ENCODE measurements at regions not wholly inside any gene's neighbourhood (a gene's known extent, or its start where the extent isn't known, plus 50 kb on each side); places are given as distances from the start of the nearest gene placed in this dataset.

DNA sequence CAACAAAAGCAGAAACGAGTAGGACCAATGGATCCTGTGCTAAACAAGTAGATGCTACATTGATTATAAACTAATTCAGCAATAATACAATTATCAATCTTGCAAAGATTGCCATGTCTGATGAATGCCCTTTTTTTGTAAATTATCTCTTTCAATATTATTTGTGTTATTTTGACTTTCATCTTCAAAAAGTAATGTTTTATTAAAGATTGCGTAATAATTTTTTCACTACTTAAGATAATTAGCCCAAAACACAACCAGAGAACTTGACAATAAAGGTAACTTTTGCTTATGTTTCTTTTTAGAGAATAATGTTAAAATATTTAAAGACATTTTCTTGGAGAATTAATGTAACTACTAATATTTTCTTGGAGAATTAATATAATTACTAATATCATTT is 553.8 kb upstream of the VSTM2A start:
- DNase-seq, result no peak

DNA sequence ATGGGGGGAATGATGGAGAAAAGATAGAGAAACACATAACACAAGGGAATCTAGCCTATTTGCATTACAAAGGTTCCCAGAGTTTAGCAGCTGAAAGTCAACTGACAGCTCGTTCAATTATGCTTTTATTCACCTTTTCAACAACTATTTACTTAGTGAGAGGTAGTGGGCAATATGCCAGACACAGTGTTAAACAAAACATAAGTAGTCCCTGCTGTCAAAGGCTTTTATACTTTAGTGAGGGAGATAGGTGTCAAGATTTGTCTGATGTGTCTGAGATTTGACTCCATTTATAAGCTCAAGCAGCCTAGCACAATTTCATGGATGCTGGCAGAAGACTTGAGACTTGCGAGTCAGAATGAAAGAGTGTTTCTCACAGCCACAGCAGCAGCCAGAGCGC is 549.0 kb upstream of the VSTM2A start:
- DNase-seq, result no peak

DNA sequence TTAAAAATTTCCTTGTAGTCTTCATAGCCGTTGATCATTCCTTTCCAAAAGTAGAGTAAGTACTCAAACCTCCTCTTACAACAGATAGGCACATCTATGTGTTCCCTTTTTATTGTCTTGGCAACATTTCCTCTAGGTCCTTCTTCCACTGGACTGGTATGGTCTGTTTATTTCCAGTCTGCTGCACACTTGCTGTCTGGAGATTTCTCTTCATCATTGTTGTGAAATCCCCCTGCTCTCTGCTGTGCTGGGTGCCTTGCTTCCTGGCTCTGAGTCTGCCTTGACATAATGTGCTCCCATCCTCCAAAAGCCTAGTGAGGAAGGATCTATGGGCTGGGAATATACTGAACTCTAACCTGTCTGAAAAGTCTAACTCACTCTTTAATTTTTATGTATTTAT is 545.3 kb upstream of the VSTM2A start:
- no peak for DNase-seq

DNA sequence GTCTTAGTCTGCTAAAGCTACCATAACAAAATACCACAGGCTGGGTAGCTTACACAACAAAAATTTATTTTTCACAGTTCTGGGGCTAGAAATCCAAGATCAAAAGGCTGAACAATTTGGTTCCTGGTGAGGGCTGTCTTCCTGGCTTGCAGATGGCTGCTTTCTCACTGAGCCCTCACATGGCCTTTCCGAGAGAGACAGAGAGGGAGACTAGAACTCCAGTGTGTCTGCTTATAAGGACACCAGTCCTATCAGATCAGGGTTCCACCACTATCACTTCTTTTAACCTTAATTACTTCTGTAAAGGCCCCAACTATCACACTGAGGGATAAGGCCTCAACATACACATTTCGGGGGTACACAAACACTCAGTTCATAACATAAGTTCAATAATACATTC is 527.4 kb upstream of the VSTM2A start:
- no peak for DNase-seq

DNA sequence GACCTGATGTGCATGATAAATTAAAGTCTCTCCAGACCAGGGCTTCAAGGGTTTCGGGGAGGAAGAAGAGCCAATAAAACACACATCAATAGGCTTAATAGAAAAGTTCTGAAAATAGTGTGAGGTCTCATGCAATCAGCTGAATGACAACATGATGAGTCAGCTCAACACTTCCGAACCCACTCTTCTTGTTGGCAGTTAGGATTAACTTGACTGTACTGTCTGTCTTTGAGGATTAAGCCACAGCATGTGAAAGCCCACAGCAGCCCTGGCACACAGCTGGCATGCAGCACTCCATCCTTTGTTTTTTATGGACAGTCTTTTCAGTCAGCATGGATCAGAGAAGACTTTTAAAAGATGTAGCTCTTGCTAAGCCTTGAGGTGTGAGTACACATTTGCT is 526.9 kb upstream of the VSTM2A start:
- DNase-seq, result no peak

DNA sequence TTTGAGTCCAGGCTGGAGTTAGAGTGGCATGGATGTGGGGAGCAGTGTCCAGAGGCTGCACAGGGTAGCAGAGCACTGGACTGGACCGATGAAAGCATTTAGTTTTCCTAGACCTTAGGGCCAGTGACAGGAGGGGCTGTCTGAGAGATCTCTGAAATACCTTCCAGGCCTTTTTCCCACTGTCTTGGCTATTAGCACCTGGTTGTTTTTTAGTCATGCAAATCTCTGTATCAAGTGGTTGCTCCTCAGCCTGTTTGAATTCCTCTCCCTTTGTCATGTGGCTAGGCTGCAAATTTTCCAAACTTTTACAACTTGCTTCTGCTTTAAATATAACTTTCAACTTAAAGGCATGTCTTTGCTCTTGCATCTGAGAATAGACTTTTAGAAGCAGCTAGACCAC is 504.3 kb upstream of the VSTM2A start:
- DNase-seq, result no peak

DNA sequence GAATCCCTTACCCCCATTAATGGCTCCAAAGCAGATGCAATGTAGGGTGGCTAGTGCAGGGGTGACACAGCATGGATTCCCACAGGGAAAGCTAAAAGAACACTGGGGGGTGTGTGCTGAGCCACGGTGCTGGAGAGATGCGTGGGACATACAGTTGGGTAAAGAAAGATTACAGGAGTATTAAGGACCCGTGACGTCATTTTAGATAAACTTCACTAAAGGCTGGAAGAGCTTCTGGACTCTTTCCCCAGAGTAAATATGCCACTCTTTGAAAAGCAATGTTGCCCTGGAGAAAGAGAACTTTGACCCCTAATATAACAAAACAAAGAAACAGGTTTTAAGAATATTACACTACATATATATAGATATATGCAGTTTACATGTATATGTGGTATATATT is 481.5 kb upstream of the VSTM2A start:
- no peak for DNase-seq

DNA sequence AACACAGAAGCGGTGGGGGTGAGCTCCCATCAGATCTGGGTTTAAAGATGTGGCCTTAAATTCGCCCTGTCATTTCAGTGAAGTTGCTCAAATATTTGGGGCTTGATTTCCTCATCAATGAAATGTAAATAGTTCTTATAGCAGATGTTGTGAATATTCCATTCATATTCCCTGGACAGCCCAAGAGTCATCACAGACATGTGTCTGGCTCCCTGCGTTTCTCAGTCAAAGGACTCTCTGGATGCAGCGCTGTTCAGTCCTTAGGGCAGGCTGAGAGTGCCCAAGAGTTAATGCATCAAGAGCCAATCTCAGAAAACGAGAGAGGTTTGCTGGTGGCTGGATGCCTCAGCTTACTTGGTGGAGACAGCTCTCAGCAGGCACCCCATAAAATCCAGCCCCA is 475.5 kb upstream of the VSTM2A start:
- DNase-seq, result no peak

DNA sequence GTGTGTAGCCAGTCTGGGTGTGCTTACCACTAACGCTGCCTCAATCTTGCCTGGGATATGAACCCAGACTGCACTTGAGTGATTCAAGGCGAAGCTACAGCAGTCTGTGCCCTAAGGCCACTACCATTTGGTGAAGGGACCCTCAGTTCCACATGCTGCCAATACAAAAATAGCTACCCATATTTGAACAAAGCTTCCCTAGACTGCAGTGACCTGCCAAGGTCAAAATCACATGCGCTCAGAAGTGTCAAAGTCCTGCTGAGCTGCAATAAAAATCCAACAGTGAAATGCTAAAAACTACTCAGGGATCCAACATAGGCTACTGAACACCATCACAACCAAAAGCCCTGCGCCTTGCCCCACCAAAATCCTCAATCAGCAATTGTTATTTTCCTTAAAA is 472.3 kb upstream of the VSTM2A start:
- no peak for DNase-seq

DNA sequence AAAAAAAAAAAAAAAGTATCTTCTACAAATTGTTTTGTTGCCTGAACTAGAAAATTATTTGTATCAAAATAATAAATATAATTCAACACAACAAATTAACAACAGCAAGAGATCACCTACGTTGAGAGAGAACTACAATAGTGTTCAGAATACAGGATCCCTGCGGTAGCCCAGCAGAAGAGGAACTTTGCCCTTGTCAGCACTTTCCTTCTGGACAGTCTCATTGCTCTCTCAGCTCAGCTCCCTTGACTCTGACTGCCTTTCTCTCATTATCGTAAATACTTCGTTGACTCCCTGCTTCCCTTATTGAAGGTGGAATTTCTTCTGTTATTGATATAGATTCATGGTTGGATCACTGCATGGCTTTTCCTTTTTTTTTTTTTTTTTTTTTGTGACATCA is 469.5 kb upstream of the VSTM2A start:
- DNase-seq, result no peak

DNA sequence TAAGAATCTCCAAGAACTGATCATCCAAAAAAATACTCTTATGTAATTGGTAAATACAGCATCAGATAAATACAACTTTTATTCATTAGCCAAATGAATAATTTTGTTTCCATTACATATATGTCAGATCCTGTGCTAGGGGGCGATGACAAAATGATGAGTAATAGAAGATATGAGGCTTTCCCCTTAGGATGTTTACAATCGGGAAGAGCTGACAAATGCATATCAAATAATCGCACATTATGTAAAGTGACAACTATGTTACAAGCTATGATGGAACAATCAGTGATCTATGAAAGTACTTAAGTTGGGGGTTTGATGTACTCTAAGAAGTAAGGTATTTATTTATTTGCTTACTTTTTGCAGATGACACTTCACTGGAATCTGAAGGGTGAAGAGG is 465.6 kb upstream of the VSTM2A start:
- DNase-seq, result no peak

DNA sequence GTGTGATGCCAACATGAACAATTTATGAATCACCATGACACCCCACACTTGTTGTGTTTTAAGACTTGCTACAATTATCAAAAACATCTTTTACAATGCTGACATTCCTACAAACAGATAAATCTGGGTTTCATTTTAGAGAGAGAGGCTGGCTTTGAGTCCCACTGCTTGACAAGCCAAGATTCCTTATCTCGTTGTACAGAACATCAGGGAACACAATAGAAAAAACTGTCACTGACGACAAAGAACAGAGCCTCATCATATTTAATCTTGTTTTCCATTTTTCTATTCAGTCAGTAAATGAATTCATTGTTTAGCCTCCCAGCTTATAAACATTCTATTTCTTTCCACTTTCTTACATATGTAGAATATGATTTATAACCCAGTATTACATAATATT is 461.6 kb upstream of the VSTM2A start:
- DNase-seq, result no peak

DNA sequence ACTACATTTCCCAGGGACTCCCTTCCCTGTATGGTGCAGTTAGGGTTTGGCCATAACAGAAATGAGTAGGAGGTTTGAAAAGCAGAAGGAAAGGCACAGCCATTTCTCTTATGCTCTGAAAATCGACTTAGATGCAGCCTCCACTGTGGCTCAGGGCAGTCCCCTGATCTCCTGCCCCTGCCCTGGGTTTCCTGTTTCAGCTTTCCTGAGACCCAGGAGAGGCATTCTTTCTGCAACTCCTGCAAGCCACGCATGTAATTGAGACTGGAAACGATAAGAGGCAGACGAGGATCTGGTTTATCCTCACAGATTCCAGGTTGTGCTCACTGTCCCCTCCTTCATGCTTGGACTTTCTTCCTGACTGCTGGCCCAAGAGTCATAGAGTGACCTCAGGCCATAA is 461.2 kb upstream of the VSTM2A start:
- DNase-seq, result no peak

DNA sequence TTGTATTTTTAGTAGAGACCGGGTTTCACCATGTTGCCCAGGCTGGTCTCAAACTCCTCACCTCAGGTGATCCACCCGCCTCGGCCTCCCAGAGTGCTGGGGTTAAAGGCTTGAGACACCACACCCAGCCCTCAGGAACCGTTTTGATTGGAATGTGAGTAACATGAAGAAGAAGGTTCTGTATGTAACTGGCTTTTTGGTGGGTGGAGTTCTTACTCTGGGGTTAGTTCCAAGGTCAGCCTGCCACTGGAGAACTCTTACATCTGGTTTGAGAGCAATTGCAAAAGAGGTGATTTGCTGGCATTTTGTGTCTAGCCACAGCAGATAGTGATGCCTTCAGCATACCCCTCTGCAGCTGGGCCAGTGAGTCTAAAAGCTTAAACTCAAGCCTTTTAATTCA is 457.8 kb upstream of the VSTM2A start:
- no peak for DNase-seq

DNA sequence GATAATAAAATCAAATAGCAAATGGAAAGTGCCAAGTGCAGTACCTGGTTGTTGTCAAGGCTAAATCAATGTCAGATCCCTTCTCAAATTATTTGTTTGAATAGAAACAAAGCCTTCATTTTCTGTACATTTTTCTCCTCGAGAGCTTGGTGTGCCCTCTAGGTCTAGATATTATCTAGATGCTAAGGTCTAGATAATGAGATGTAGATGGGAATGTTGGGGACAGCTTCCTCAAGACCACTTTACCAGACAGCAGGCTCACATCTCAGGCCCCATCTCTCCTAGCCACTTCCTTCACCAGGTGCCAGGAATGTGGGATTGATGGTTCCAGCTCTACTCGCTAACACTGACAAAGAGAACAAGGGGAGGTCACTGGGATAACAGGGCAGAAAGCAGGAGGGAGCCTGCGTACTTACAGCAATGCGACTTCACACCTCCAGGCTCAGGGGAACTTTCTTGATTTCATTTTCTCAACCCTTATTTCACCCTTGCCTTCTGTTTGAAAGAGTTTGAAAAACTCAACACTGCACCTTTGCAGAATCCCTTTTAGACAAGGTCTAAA is 451.4 kb upstream of the VSTM2A start:
- no peak for DNase-seq

DNA sequence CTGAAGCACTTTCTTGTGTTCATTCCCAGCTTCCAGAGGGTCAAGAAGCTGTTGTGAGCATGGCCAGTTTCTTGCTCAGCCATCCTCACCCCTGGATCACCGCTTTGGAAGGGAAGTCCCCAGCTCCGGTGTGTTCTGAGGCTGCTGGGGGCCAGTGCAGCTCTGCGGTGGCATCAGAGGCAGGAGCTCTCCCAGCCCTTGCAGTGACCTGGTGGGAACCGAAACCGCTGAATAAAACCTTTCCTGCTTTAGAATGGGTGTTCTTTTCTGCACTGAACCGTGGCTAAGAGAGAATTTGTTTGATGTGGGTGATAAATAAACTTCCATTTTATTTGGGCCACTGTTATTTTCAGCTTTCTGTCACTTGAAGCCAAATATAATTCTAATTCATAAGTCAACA is 450.9 kb upstream of the VSTM2A start:
- no peak for DNase-seq

DNA sequence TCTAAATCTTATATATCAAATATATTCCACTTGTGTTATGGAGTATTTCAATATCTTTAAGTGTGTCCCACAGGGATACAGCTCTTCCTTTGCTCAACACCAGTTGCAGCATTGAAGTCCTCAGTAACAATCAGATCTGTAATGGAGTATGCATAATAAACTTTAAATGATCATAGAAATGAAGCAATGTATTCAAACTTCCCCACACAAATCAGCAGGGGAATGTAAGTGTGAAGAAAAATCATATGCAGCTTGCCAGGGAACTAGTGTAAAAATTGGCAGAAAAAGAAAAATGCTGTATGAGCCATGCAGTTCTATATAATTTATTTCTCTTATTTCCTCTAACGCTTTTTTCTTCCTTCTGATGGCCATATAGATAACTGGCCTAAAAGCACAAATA is 444.3 kb upstream of the VSTM2A start:
- DNase-seq, result no peak

DNA sequence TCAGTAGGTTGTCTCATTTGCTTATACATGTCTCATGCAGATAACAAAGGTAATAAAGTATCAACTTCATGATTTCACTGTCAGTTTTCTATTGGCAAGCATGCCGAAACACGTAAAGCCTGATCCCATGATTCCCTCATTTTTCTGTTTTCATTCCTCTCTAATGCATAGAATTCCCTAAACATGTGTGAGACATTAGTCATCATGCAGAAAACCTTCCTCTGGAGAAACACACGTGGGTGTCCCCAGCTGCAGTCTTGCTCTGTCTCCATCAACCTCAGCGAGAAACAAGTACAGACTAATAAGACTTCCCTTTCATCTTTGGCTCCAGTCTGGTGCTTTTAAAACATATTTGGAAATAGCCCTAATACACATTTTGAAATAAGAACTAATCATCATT is 432.7 kb upstream of the VSTM2A start:
- DNase-seq, result no peak

DNA sequence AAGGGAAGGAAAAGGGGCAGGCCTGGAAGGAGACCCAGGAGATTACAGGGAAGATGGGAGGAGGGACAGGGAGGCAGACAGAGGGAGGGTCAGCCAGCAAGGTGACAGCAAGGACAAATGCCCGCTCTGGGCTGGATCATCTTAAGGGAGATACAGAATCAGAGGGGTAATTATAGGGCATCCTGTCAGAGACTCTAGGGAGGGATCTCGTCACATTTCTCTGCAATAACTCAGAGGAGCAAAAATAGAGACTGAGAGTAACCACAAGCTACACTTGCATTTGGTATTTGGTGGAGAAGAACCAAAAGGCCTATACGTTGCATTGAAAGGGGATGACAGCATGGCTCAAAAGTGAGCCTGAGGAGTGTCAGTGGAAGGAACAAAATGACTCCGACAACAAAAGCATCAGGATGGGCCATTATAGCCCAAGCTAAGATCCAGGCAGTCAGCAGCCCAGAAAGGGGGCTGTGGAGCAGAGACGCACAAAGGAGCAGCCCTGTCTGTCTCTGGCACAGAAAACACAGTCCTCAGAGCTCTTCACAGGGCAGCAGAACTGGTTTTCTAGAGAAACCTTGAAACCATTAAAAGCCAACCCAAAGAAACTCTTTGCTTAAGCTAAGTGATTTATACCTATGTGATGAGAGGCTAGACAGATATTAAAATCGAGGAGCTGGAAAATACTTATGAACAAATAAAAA is 430.2 kb upstream of the VSTM2A start:
- no peak for DNase-seq

DNA sequence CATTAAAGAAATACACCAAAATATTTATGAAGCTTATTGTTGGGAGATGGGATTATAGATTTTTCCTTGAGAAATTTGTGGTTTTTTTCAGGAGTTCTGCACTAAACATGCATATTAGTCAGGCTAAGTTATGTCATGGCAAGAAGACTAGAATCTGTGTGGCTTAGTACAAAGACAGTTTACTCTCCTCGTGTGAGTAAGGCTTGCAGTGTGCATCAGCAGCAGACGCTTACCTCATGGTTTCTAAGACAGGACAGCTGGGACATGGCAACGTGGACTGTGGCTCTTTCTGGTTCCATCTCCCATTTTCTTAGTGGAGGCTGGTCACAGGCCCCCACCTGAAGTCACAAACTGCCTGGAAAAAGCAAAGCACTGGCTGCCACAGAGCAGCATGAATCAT is 429.6 kb upstream of the VSTM2A start:
- DNase-seq, result no peak

DNA sequence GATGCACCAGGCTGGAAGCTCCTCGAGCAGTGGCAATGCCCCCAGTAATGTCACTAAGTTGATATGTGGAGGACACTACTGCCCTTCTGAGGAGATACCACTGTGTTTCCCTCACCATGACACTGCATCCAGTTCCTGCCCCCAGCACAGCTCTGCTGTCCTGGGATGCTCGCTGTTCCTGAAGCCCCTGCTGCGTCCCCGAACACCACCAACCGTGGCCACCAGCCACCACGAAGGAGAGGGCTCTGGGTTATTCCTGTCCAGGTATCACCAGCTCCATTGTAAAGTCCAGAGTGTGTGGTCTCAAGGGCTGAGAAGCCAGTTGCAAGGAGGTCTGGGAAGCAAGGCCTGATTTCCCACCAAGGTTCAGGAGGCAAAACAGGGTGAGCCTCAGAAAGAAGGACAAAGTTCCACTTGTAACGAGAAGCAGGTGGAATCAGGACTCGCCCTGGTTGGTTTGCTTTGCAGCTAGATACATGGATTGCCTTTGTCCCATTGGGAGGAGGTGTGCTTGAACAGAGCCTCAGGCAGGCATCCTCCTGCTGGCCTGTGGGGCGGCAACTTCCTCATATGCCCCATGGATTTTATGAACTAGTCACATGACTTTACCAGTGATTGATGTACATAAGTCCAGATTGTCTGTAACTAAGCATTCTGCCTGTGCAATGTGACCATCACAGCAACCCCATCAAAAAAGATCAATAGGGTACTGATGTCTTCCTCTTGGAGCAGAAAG is 427.0 kb upstream of the VSTM2A start:
- DNase-seq, result no peak

DNA sequence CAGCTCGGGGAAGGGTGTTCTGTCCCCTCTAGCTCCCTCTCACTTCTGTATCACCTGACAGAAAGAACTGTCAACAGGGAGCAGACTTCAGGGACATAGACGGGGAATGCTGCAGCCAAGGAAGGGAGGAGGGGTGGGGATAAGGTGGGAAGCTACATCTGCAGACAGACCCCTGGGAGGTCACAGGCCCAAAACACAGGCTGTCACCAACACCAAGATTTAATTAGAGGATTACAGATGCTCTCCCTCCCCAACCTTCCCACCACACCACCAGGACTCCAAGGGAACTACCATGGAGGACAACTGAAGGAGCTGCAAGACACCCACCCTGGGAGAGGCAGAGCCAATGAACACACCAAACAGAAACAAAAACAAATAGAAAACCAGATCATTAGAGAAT is 425.2 kb upstream of the VSTM2A start:
- no peak for DNase-seq

DNA sequence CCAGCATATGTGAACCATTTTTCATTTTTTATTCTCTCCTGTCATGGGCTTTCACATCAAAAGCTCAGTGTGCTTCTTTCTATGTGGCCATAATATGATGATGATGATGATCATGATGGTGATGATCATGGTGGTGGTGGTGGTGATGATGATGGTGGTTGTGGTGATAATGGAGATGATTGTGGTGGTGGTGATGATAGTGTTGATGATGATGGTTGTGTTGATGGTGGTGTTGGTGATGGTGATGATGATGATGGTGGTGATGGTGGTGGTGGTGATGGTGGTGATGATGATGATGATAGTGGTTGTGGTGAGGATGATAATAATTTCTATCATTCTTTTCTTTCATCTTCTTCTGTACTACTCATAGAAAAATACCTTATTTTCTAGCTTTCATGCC is 413.1 kb upstream of the VSTM2A start:
- DNase-seq, result no peak

DNA sequence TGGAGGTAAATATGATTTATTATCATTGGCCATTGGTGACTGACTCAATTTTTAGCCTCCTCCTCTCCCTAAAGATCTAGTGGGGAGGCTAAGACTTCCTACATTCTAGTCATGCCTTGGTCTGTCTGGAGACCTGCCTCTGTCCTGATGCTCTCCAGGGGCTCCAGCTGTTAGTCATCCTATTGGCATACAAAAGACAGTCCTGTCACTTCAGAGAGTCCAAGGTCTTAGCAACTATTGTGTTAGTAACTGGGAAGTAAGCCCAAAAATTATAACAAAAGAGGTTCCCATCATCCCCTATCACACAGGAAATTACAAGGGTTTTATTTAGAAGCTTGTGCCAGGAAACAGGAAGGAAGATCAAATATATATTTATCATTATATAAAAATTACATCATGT is 400.6 kb upstream of the VSTM2A start:
- no peak for DNase-seq

DNA sequence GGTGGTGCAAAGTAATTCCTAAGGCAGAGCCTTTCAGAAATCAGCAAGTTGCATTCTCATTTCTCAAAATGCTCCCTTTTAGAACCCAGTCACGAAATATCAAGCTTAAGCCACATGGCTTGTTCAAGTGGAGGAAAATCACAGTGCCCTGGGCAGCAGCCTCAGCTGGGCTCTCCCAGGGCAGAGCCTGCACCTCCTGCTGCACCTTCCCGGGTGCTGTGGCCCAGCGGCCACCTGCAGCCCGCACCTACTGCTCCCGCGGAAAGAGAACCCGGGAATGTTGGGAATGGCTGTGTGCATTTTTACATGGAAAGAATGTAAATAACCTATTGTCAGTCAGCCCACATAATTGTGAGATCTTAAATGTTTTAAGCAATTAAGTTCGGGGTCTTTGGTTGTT is 396.5 kb upstream of the VSTM2A start:
- DNase-seq, result no peak

All from stimulated activated CD4-positive, alpha-beta T cell treated with anti-CD3 and anti-CD28 coated beads, Interleukin-2, amount 100 ng/mL, for 24 hours (primary cell).